ENCODE measurements at regions not wholly inside any gene's neighbourhood (a gene's known extent, or its start where the extent isn't known, plus 50 kb on each side); places are given as distances from the start of the nearest gene placed in this dataset.

GRCh38 chr6:126531286-126531685 is 191.4 kb downstream of the CENPW start:
- H3K36me3 ChIP-seq (ENCODE audit: insufficient read depth, low read length): no peaks in the 10 kb centered on the region
- H3K9ac ChIP-seq (ENCODE audit: low read length): no peak overlapping the region
- no peak for DNase-seq
- no peaks in the 10 kb centered on the region for H4K20me1 ChIP-seq (ENCODE audit: insufficient read depth, low read depth, low read length)
- H2AFZ ChIP-seq (ENCODE audit: low read length): no peak overlapping the region
- no peaks in the 10 kb centered on the region for H3K9me3 ChIP-seq (ENCODE audit: low read length)
- no peaks in the 10 kb centered on the region for H3K4me1 ChIP-seq (ENCODE audit: low read length)
- H3K27me3 ChIP-seq (ENCODE audit: low read length): no peaks in the 10 kb centered on the region
- no peak overlapping the region for H3K27ac ChIP-seq (ENCODE audit: low read length)
- H3K79me2 ChIP-seq (ENCODE audit: low read length): no peaks in the 10 kb centered on the region
- H3K4me3 ChIP-seq (ENCODE audit: low read length): no peak overlapping the region
- no peak overlapping the region for H3K4me2 ChIP-seq (ENCODE audit: low read depth, low read length, poor library complexity, severe bottlenecking)
- no peaks in the 10 kb centered on the region for H3K9me2 ChIP-seq (replicated peaks; ENCODE audit: insufficient read depth, low read length)

- DNase-seq: no peak
Measured at GRCh38 chr6:126531840-126532239, 191.9 kb downstream of the CENPW start.

GRCh38 chr6:126534401-126534800 is 194.5 kb downstream of the CENPW start:
- Histone ChIP-seq H3K9me2 (replicated peaks; ENCODE audit: insufficient read depth, low read length) (no peaks in the 10 kb centered on the region), H3K9ac (ENCODE audit: low read length) (no peak overlapping the region), H3K27me3 (ENCODE audit: low read length) (no peaks in the 10 kb centered on the region), H3K4me2 (ENCODE audit: low read depth, low read length, poor library complexity, severe bottlenecking) (no peak overlapping the region), H4K20me1 (ENCODE audit: insufficient read depth, low read depth, low read length) (no peaks in the 10 kb centered on the region), H3K27ac (ENCODE audit: low read length) (no peak overlapping the region), H3K36me3 (ENCODE audit: insufficient read depth, low read length) (no peaks in the 10 kb centered on the region), H3K9me3 (ENCODE audit: low read length) (no peaks in the 10 kb centered on the region), H3K79me2 (ENCODE audit: low read length) (no peaks in the 10 kb centered on the region), H3K4me3 (ENCODE audit: low read length) (no peak overlapping the region), H2AFZ (ENCODE audit: low read length) (no peak overlapping the region), H3K4me1 (ENCODE audit: low read length) (no peaks in the 10 kb centered on the region)
- DNase-seq: no peak

More at GRCh38 chr6:126531840-126532239, 191.9 kb downstream of the CENPW start:
- Histone ChIP-seq H2AFZ (ENCODE audit: low read length) (no peak overlapping the region), H3K36me3 (ENCODE audit: insufficient read depth, low read length) (no peaks in the 10 kb centered on the region), H3K9me3 (ENCODE audit: low read length) (no peaks in the 10 kb centered on the region), H3K9me2 (replicated peaks; ENCODE audit: insufficient read depth, low read length) (no peaks in the 10 kb centered on the region), H3K4me1 (ENCODE audit: low read length) (no peaks in the 10 kb centered on the region), H3K4me2 (ENCODE audit: low read depth, low read length, poor library complexity, severe bottlenecking) (no peak overlapping the region), H3K9ac (ENCODE audit: low read length) (no peak overlapping the region), H3K79me2 (ENCODE audit: low read length) (no peaks in the 10 kb centered on the region), H4K20me1 (ENCODE audit: insufficient read depth, low read depth, low read length) (no peaks in the 10 kb centered on the region), H3K27ac (ENCODE audit: low read length) (no peak overlapping the region), H3K4me3 (ENCODE audit: low read length) (no peak overlapping the region), H3K27me3 (ENCODE audit: low read length) (no peaks in the 10 kb centered on the region)

GRCh38 chr6:126535138-126535537 is 195.2 kb downstream of the CENPW start:
- Histone ChIP-seq H3K27ac (ENCODE audit: low read length) (no peak overlapping the region), H4K20me1 (ENCODE audit: insufficient read depth, low read depth, low read length) (no peaks in the 10 kb centered on the region), H2AFZ (ENCODE audit: low read length) (no peak overlapping the region), H3K9me3 (ENCODE audit: low read length) (no peaks in the 10 kb centered on the region), H3K4me1 (ENCODE audit: low read length) (no peaks in the 10 kb centered on the region), H3K79me2 (ENCODE audit: low read length) (no peaks in the 10 kb centered on the region), H3K9me2 (replicated peaks; ENCODE audit: insufficient read depth, low read length) (no peaks in the 10 kb centered on the region), H3K27me3 (ENCODE audit: low read length) (no peaks in the 10 kb centered on the region), H3K4me3 (ENCODE audit: low read length) (no peak overlapping the region), H3K36me3 (ENCODE audit: insufficient read depth, low read length) (no peaks in the 10 kb centered on the region), H3K9ac (ENCODE audit: low read length) (no peak overlapping the region), H3K4me2 (ENCODE audit: low read depth, low read length, poor library complexity, severe bottlenecking) (no peak overlapping the region)
- no peak for DNase-seq

- Histone ChIP-seq H4K20me1 (ENCODE audit: insufficient read depth, low read depth, low read length) (no peaks in the 10 kb centered on the region), H3K9me3 (ENCODE audit: low read length) (no peaks in the 10 kb centered on the region), H3K27me3 (ENCODE audit: low read length) (no peaks in the 10 kb centered on the region), H3K4me3 (ENCODE audit: low read length) (no peak overlapping the region), H3K9ac (ENCODE audit: low read length) (no peak overlapping the region), H3K36me3 (ENCODE audit: insufficient read depth, low read length) (no peaks in the 10 kb centered on the region), H3K79me2 (ENCODE audit: low read length) (no peaks in the 10 kb centered on the region), H3K27ac (ENCODE audit: low read length) (no peak overlapping the region), H3K4me2 (ENCODE audit: low read depth, low read length, poor library complexity, severe bottlenecking) (no peak overlapping the region), H3K9me2 (replicated peaks; ENCODE audit: insufficient read depth, low read length) (no peaks in the 10 kb centered on the region), H3K4me1 (ENCODE audit: low read length) (no peaks in the 10 kb centered on the region), H2AFZ (ENCODE audit: low read length) (no peak overlapping the region)
- no peak for DNase-seq
Measured at GRCh38 chr6:126535595-126535994, 195.7 kb downstream of the CENPW start.

- Histone ChIP-seq H3K4me2 (ENCODE audit: low read depth, low read length, poor library complexity, severe bottlenecking) (no peak overlapping the region), H4K20me1 (ENCODE audit: insufficient read depth, low read depth, low read length) (no peaks in the 10 kb centered on the region), H3K27ac (ENCODE audit: low read length) (no peak overlapping the region), H3K4me3 (ENCODE audit: low read length) (no peak overlapping the region), H3K27me3 (ENCODE audit: low read length) (no peaks in the 10 kb centered on the region), H3K9me3 (ENCODE audit: low read length) (no peaks in the 10 kb centered on the region), H3K4me1 (ENCODE audit: low read length) (no peaks in the 10 kb centered on the region), H3K9me2 (replicated peaks; ENCODE audit: insufficient read depth, low read length) (no peaks in the 10 kb centered on the region), H3K9ac (ENCODE audit: low read length) (no peak overlapping the region), H3K36me3 (ENCODE audit: insufficient read depth, low read length) (no peaks in the 10 kb centered on the region), H3K79me2 (ENCODE audit: low read length) (no peaks in the 10 kb centered on the region), H2AFZ (ENCODE audit: low read length) (no peak overlapping the region)
- DNase-seq: no peak
Measured at GRCh38 chr6:126537061-126537816, 197.3 kb downstream of the CENPW start.

- no peaks in the 10 kb centered on the region for H3K79me2 ChIP-seq (ENCODE audit: low read length)
- H3K27ac ChIP-seq (ENCODE audit: low read length): no peak overlapping the region
- H4K20me1 ChIP-seq (ENCODE audit: insufficient read depth, low read depth, low read length): no peaks in the 10 kb centered on the region
- no peak overlapping the region for H3K4me3 ChIP-seq (ENCODE audit: low read length)
- DNase-seq: no peak
- H3K9me3 ChIP-seq (ENCODE audit: low read length): no peaks in the 10 kb centered on the region
- no peak overlapping the region for H3K4me2 ChIP-seq (ENCODE audit: low read depth, low read length, poor library complexity, severe bottlenecking)
- H3K9me2 ChIP-seq (replicated peaks; ENCODE audit: insufficient read depth, low read length): no peaks in the 10 kb centered on the region
- no peak overlapping the region for H3K9ac ChIP-seq (ENCODE audit: low read length)
- no peak overlapping the region for H2AFZ ChIP-seq (ENCODE audit: low read length)
- H3K27me3 ChIP-seq (ENCODE audit: low read length): no peaks in the 10 kb centered on the region
- no peaks in the 10 kb centered on the region for H3K4me1 ChIP-seq (ENCODE audit: low read length)
- H3K36me3 ChIP-seq (ENCODE audit: insufficient read depth, low read length): no peaks in the 10 kb centered on the region
Measured at GRCh38 chr6:126539022-126539421, 199.1 kb downstream of the CENPW start.

GRCh38 chr6:126540161-126540560 is 200.2 kb downstream of the CENPW start:
- H3K27ac ChIP-seq (ENCODE audit: low read length): no peak overlapping the region
- no peaks in the 10 kb centered on the region for H3K4me1 ChIP-seq (ENCODE audit: low read length)
- no peak overlapping the region for H3K4me3 ChIP-seq (ENCODE audit: low read length)
- H3K4me2 ChIP-seq (ENCODE audit: low read depth, low read length, poor library complexity, severe bottlenecking): no peak overlapping the region
- no peak overlapping the region for H3K9ac ChIP-seq (ENCODE audit: low read length)
- H3K36me3 ChIP-seq (ENCODE audit: insufficient read depth, low read length): no peaks in the 10 kb centered on the region
- DNase-seq: no peak
- H3K79me2 ChIP-seq (ENCODE audit: low read length): no peaks in the 10 kb centered on the region
- H2AFZ ChIP-seq (ENCODE audit: low read length): no peak overlapping the region
- no peaks in the 10 kb centered on the region for H3K27me3 ChIP-seq (ENCODE audit: low read length)
- no peaks in the 10 kb centered on the region for H4K20me1 ChIP-seq (ENCODE audit: insufficient read depth, low read depth, low read length)
- H3K9me2 ChIP-seq (replicated peaks; ENCODE audit: insufficient read depth, low read length): no peaks in the 10 kb centered on the region
- H3K9me3 ChIP-seq (ENCODE audit: low read length): no peaks in the 10 kb centered on the region

All from Karpas-422 (cell line).